Hematopoietic multipotent progenitor cell treated with erythropoietin and hydrocortisone succinate and interleukin-3 and kit ligand, for 15 days (in vitro differentiated cells): ENCODE measurements at regions not wholly inside any gene's neighbourhood (a gene's known extent, or its start where the extent isn't known, plus 50 kb on each side); places are given as distances from the start of the nearest gene placed in this dataset.
"Not testable (repeated sequence)": the region's sequence is repeated elsewhere in the genome, so short reads cannot be mapped to it uniquely, and the experiment has no call there.

Source experiments
- DNase-seq: peaks from one replicate; pipeline ENCODE4 v3.0.0-alpha.2; 2015; ENCODE audit warnings: low spot score

DNA sequence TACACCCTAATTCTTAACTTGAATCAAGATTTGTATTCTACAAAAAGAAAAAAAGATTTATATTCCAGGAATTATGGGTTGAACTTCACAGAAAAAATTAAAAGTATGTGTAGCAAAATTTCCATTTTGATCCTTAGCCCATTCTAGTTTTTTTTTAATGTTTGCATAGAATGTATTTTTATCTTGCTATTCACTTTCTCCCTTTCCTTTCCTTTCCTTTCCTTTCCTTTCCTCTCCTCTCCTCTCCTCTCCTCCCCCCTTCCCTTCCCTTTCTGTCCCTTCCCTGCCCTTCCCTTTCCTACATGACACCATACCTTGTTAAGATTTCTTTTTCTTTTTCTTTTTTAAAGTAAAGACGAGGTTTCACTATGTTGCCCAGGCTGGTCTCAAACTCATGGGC lies 542.5 kb upstream of the PTGER4 start:
- DNase-seq, result no peak

DNA sequence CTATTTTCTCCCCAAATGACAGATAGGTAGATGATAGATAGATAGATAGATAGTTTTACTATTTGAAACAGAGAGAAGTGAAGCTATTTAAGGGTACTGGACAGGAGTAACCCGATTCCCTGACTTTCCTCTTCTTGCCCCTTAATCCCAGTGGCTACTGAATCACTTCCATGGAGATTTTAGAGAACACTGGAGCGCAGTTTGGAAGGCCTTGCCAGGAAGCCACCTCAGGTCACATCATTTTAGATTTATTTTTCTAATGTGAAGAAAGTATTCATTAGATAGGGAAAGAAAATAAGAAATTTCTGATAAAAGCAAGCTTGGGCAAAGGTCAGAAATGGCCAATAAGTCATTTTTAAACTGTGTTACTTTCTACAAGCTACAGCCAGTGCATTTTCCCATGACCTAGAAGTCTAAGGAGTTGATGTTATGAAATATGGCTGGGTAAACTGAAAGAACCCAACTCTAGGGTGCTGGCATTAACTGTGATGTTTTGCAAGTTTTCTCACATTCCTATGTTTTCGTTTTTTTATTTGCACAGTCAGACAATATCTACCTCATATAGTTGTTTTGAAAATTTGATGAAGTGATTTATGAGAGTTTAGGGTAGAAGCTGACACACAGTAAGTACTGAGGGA lies 544.7 kb upstream of the PTGER4 start:
- no peak for DNase-seq

DNA sequence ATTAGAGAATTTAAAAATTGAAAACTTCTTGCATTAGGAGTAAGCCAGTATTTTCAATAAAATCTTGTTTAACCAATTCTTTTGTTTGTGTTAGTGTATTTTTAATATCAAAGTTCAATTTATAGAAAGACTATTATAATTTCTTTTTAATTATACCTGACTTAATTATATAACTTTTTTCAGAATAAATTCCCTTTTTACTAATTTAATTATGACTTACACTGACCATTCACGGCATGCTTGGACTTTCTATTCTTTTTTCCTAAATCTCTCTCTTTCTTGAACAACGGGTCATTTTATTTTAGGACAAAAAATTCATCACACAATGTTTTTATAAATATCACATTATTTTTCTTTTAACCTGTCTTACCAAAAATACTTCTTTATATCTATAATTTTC lies 555.3 kb upstream of the PTGER4 start:
- DNase-seq, result no peak

DNA sequence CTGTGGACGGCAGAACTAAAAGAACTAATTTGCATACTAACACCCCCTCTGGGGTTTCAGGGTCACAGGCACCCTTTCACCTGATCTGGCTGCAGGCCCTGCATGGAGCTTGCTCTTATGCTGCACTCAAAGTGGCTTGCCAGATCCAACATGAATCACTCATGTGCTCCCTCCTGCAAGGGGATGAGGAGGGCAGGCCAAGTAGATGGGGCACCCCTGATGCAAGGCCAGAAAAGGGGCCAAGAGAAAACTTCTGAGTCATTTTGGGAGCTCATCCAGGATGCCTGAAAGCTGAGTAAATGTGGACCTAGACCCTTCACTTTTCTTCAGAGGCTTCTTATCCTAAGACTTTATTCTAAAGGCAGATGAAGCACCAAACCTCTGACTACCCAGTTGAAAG lies 558.5 kb upstream of the PTGER4 start:
- no peak for DNase-seq

DNA sequence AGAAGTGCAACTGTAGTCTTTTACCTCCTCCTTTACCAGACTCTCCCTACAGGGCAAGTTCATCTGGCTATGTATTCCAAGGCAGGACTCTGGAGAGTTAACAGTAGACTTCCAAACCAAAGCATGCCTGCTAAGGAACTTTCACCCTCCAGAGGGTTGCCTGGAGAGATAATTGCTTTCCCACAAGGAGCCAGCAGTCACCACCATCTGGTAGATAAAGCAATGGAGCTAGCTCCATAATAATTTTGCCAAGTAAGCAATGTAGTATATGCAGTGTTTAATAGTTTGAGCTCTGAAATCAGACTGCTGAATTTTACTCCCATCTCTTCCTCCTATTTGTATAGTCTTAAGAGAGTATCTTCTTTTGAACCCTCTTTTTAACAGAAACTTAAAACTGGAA lies 566.8 kb upstream of the PTGER4 start:
- no peak for DNase-seq

DNA sequence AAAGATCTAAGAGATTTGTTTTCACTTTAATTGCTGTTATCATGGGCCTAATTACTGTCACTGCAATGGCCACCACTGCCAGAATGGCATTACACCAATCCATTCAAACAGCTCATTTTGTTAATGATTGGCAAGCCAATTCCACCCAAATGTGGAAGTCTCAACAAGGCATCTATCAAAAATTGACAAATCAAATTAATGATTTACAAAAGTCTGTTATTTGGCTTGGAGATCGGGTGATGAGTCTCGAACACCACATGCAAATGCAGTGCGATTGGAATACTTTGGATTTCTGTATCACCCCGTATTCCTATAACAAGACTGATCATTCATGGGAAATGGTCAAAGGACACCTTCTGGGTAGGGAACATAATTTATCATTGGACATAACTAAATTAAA lies 568.7 kb upstream of the PTGER4 start:
- DNase-seq, result not testable (repeated sequence)

DNA sequence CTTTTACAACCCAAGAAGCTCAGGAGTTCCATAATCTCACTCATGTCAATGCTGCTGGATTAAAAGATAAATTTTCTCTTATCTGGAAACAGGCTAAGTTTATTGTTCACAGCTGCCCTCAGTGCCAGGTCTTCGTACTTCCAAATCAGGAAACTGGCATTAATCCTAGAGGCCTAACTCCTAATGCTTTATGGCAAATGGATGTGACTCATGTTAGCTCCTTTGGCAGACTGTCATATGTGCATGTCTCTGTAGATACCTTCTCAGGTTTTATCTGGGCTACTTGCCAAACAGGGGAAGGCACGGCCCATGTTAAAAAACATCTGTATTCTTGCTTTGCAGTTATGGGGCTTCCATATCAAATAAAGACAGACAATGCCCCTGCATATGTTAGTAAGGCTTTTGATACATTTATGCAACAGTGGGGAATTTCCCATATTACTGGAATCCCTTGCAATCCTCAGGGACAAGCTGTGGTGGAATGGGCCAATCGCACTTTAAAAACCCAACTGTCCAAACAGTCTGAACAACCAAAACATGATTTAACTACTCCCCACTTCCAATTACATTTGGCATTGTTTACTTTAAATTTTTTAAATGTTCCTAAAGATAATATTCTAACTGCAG lies 570.8 kb upstream of the PTGER4 start:
- DNase-seq, result not testable (repeated sequence)

DNA sequence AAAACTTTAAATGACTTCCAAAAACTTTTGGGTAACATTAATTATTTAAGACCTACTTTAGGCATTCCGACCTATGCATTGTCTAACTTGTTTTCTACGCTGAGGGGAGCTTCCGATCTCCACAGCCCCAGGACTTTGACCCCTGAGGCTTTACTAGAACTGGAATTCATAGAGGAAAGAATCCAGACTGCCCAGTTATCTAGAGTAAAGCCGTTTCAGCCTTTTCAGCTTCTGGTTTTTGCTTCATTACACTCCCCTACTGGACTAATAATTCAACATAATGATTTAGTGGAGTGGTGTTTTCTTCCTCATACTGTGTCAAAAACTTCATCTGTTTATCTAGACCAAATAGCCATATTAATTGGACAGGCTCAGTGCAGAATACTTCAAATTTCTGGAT lies 571.9 kb upstream of the PTGER4 start:
- DNase-seq, result not testable (repeated sequence)

DNA sequence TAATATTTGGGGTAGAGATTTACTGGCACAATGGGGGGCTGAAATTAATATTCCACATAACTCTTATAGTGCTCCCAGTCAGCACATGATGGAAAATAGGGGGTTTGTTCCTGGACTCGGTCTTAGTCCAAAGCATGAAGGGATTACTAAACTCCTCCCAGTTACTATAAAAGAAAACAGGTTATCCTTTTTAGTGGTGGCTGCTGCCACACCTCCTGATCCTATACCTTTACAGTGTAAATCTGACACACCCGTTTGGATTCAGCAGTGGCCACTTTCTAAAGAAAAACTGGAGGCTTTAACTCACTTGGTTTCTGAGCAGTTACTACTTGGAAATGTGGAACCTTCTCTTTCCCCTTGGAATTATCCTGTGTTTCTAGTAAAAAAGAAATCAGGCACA lies 572.9 kb upstream of the PTGER4 start:
- no peak for DNase-seq

DNA sequence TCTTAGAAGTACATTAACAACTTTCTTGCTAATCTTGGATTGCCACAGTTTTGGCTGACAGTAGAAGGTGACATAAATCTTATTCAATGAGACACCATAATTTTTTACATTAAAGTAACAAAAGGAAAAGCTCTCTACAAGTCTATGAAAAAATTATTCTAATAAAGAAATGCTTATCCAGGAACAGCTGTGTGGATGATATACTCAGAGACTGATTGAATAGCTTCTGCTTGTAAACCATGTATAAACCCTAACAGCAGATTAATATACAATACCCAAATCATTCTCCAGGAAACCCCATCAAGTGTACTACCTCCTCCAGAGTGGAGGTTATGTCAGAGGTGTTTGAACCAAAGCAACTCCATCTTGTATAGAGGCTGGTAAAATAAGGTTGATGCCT lies 581.4 kb upstream of the PTGER4 start:
- no peak for DNase-seq

DNA sequence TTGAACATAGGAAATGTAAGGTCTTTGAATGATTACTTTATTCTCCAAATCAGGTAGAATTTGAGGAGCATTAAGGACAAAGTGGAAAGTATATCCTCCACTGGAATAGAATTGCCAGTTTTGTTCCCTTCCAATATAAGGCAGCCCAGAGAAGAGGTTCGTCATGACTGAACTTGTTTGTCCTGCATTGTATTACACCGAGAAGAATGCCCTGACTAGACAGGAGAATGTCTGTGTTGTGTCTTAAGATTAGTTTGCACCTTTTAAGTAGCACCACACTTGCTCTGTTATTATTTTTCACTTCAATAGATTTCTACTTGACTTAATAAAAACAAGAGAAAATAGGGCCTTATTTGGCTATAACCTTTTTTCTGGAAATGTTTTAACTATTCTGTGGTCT lies 586.2 kb upstream of the PTGER4 start:
- DNase-seq, result no peak

DNA sequence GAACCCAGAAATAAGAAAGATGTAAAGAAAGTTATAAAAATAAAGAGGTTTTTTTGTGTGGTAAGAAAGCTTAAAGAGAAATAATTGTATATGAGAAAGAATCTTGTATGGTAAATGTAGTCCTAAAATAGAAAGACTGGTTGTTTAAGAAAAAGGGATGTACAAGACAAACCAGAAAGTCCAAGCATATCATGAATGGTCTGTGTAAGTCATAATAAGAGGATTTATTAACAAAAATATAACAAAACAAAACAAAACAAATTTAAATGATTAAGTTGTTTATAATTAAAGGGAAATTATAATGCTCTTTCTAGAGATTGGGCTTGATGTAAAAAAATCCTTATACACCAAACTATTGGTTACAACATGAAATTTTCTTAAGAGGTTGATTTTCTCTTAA lies 590.4 kb upstream of the PTGER4 start:
- DNase-seq, result no peak

DNA sequence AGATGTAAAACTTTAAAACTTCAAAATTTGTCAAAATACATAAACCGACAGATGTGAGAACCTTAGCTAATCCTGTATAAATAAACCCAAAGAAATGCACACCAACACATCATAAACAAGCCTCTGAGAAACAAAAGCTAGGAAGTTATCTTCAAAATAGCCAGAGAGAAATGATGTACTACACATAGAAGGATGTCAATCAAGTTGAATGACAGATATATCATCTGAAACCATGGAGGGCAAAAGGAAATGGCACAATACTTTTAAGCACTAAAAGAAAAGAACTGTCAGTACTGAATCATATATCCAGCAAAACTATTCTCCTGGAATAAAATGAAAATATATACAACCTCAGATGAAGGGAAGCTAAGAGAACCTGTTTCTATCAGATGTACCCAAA lies 595.1 kb upstream of the PTGER4 start:
- DNase-seq, result no peak

DNA sequence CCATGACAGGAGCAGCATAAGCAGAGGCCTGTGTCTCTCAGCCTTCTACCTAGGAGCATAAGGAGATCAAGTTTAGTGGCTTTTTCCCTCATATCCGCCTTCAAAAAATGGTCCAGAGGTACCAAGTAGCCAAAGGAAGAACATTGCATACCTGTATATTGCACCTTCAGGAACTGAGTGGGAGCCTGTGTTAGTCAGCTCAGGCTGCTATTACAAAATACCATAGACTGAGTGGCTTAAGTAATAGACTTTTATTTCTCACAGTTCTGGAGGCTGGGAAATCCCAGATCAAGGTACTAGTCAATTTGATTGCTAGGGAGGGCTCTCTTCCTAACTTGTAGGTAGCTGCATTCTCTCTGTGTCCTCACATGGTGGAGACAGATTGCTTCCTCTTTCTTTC lies 597.4 kb upstream of the PTGER4 start:
- no peak for DNase-seq

DNA sequence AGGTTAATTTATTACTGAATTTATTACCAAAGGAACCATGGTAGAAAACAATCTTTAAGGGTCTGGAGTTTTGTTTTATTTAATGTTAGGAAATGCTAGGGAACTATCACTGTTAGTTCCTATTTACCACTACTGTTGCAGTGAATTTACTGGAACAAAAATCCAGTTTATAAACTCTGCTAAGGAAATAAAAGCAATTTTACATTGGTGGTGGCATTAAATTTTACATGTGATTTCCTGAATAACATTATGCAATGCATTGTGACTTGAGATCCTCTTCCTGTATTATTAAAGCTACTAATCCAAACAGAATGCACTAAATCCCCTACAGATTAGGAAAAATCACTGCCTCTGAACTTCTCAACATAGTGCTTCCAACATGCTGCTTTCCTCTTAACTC lies 599.5 kb upstream of the PTGER4 start:
- DNase-seq, result no peak

DNA sequence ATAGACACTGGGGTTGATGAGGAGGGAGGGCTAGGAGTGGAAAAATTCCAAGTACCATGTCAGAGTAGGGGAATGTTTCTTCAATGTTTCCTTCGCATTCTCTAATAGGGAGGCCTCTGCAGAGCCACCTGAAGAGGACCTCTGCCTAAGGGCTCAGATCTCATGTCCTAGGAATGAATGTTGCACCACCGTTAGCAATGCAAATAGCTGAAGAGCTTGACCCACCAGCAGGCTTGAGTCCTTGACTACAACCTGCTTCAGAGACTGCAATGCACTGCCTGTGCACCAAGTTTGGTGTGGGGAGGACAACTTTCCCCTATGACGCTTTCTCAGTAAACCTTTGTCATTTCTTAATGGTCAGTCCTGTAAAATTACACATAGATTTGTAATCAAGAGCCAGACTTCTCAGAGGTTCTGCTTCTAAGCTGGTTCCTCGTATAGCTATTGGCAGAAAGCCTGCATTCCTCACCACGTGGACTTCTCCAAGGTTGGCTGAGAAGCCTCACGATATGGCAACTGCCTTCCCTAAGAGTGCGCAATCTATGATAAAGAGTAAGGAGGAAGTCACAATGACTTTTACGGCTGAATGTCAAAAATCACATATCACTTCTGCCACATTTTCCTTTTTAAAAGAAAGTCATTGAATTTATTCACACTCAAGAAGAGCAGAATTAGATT lies 600.7 kb upstream of the PTGER4 start:
- DNase-seq, result no peak

DNA sequence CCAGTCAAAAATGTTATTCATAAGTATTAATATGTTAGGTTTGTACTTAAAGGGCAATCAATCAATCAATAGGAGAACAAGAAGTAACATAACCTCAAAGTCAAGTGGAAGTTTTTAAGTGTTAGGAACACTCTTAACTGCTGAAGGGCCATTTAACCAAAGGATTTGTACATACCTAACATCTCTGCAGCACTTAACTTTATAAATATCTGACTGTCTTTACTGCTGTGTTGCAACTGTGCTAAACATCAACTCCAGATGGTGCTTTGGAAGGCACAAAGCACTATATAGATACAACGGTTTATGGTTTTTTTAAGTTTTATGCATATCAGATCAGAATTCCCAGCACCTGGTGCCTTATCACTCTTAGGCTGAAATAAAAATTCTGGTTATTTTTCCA lies 604.9 kb upstream of the PTGER4 start:
- DNase-seq, result no peak

DNA sequence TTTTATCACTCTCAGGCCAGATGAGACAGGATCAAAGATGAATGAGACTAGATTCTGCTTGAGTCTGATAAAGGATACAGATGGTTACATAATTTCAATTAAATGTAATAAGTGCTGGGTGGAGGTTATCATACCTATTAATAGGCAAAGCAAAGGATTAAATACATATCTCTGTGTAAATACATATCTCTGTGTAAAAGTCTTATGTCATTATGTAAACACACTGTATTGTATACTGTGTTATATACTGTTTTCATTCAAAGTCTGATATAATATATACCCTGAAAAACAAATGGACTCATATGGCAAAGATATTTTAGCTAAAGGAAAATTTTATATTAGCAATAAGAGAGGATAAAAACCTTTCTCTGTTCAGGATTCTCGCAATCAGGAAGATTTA lies 605.8 kb upstream of the PTGER4 start:
- no peak for DNase-seq

DNA sequence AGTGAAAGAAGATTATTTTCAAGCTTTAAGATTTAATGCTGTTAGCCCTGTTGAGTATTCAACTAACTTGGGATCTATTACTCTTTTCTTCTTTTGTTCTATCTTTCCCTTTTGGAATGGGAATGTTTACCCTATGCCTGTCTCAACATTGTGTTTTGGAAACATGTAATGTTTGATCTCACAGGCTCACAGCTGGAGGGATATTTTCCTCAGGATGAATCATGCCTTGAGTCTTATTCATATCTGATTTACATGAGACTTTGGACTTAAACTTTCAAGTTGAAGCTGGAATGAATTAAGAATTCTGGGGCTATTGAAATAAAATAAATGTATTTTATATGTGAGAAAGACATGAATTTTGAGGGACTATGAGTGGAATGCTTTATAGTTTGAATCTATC lies 607.8 kb upstream of the PTGER4 start:
- DNase-seq, result no peak

DNA sequence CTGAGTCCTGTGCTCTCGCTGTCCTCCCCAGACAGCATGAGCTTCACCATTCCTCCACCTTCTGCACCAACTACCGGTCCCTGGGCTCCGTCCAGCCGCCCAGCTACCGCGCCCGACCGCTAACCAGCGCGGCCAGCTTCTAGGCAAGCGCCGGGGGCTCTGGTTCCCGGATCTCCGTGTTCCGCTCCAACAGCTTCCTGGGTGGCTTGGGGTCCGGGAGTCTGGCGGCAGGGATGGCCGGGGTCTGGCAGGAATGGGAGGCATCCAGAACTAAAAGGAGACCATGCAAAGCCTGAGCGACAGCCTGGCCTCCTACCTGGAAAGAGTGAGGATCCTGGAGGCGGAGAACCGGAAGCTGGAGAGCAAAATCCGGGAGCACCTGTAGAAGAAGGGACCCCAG lies 613.1 kb upstream of the PTGER4 start:
- no peak for DNase-seq

DNA sequence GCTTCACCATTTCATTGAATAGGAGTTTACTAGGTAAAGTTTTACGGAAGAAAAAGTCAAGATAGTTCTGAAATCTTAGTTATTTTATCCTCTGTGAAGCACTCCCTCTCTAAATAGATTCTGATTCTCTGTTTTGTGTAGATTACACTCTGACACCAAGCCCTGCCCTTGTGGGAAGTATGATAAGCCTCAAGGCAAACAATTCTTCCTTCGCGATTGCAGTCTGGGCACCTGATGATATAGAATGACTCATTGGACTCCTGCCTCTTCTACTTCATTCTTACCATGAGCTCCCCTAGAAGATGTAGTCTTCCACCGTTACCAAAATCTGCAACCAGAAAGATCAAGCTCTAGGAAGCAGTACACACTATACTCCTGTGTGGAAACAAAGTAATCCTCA lies 626.9 kb upstream of the PTGER4 start:
- DNase-seq, result no peak

DNA sequence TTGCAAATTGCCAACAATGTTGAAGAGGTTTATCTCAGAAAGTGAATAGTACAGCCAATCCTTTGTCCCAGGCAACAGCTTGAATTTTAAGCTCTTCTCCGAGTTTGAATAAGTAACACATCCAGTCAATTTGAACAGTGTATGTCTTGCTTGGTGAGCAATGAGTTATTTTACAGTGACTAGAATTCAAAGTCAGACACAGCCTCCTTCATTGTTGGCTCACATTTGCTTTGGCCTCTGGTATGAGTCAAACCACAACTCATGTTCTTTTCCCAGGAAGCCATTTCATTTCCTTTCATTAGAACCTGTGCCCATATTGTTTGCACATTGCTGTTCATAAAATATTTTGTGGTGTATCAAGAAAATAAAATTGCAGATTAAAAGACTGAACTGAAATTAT lies 622.0 kb upstream of the DAB2 start:
- no peak for DNase-seq

DNA sequence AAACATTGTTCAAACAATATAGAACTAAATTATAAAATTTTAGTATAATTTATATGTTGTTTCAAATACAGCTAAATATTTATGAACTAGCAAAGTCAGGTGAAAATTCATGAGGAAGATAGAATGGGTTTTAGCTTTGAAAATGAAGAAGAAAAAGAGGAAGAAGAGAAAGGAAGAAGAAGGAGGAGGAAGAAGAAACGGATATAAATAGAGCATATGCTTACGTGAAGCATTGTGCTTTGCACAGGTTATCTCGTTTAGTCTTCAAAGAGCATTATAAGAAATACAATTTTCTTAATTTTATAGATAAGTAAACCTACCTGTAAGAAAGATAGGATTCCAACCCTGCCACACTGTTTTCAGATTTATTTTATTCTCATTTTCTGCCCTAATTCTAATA lies 620.6 kb upstream of the DAB2 start:
- no peak for DNase-seq

DNA sequence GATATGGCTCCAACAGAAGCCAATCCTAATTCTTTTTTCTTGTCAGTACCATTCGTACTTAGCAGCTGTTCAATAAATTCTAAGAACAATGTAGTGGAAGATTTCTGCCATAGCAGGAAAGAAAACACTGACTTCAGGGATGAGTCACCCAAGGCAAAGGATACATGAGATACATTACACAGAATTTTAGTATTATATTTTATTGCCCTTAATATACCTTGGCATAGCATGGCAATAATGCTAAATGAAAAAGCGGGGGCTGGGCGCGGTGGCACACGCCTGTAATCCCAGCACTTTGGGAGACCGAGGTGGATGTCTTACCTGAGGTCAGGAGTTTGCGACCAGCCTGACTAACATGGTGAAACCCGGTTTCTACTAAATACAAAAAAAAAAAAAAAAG lies 619.1 kb upstream of the DAB2 start:
- no peak for DNase-seq
